HL-60 (cell line): ENCODE measurements at regions not wholly inside any gene's neighbourhood (a gene's known extent, or its start where the extent isn't known, plus 50 kb on each side); places are given as distances from the start of the nearest gene placed in this dataset.

Source experiments
- DNase-seq, 2 experiments: peaks; one replicate each; pipeline ENCODE4 v3.0.0-alpha.2; 2010 to 2020; ENCODE audit warnings: low read depth in 1 of 2, low spot score in 1 of 2
- H3K27ac ChIP-seq: fragments of 250-450 bp; sonication (Bioruptor Pico); replicated peaks from 2 replicates; pipeline ENCODE4 v1.5.1; 2020; ENCODE audit warnings: mild to moderate bottlenecking, moderate library complexity
- H3K27me3 ChIP-seq: fragments of 250-450 bp; sonication (Bioruptor Pico); 2 replicates; pipeline ENCODE4 v1.5.1; 2021; ENCODE audit warnings: mild to moderate bottlenecking, moderate library complexity; ENCODE audit not compliant: insufficient read depth, poor library complexity, severe bottlenecking
- H3K4me3 ChIP-seq: replicated peaks from 2 replicates; pipeline ENCODE4 v1.5.1; 2011; ENCODE audit warnings: mild to moderate bottlenecking, control low read depth, low read length; ENCODE audit not compliant: insufficient read depth
- GABPA ChIP-seq: IDR thresholded peaks from 2 replicates; pipeline ENCODE4 v1.6.1; 2012; ENCODE audit warnings: low read depth
- POLR2AphosphoS5 ChIP-seq: IDR thresholded peaks from 2 replicates; pipeline ENCODE4 v1.6.1; 2012; ENCODE audit warnings: low read depth
- SPI1 ChIP-seq: IDR thresholded peaks from 2 replicates; pipeline ENCODE4 v1.6.1; 2012; ENCODE audit warnings: low read depth, mild to moderate bottlenecking, borderline replicate concordance
- TF ChIP-seq, protein P1 (sequence below): IDR thresholded peaks from 2 replicates; pipeline ENCODE4 v1.6.1; 2012; ENCODE audit warnings: low read depth; ENCODE audit not compliant: insufficient replicate concordance
- TF ChIP-seq, protein P2 (sequence below): IDR thresholded peaks from one replicate; pipeline ENCODE4 v1.5.1; 2011; ENCODE audit warnings: low read length, control low read depth, inconsistent platforms; ENCODE audit not compliant: insufficient read depth

DNA sequence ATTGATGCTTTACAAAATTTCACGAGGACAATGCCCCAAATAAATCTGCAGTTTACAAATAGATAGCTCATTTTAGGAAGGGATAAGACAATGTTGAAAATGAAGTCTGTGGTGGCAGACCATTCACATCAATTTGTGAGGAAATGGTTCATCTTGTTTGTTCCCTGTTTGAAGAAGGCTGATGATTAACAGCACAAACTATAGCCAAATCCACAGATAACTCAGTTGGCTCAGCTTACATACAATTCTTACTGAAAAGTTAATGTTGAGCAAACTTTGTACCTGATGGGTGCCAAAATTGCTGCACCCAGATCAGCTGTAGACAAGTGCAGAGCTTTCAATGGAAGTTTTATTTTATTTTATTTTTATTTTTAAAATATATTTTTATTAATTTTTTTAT, 763.9 kb downstream of the DOK5 start:
- TF ChIP-seq, protein P1, sequence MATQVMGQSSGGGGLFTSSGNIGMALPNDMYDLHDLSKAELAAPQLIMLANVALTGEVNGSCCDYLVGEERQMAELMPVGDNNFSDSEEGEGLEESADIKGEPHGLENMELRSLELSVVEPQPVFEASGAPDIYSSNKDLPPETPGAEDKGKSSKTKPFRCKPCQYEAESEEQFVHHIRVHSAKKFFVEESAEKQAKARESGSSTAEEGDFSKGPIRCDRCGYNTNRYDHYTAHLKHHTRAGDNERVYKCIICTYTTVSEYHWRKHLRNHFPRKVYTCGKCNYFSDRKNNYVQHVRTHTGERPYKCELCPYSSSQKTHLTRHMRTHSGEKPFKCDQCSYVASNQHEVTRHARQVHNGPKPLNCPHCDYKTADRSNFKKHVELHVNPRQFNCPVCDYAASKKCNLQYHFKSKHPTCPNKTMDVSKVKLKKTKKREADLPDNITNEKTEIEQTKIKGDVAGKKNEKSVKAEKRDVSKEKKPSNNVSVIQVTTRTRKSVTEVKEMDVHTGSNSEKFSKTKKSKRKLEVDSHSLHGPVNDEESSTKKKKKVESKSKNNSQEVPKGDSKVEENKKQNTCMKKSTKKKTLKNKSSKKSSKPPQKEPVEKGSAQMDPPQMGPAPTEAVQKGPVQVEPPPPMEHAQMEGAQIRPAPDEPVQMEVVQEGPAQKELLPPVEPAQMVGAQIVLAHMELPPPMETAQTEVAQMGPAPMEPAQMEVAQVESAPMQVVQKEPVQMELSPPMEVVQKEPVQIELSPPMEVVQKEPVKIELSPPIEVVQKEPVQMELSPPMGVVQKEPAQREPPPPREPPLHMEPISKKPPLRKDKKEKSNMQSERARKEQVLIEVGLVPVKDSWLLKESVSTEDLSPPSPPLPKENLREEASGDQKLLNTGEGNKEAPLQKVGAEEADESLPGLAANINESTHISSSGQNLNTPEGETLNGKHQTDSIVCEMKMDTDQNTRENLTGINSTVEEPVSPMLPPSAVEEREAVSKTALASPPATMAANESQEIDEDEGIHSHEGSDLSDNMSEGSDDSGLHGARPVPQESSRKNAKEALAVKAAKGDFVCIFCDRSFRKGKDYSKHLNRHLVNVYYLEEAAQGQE, result no peak
- TF ChIP-seq GABPA (no peak), SPI1 (no peak), POLR2AphosphoS5 (no peak)
- TF ChIP-seq, protein P2, sequence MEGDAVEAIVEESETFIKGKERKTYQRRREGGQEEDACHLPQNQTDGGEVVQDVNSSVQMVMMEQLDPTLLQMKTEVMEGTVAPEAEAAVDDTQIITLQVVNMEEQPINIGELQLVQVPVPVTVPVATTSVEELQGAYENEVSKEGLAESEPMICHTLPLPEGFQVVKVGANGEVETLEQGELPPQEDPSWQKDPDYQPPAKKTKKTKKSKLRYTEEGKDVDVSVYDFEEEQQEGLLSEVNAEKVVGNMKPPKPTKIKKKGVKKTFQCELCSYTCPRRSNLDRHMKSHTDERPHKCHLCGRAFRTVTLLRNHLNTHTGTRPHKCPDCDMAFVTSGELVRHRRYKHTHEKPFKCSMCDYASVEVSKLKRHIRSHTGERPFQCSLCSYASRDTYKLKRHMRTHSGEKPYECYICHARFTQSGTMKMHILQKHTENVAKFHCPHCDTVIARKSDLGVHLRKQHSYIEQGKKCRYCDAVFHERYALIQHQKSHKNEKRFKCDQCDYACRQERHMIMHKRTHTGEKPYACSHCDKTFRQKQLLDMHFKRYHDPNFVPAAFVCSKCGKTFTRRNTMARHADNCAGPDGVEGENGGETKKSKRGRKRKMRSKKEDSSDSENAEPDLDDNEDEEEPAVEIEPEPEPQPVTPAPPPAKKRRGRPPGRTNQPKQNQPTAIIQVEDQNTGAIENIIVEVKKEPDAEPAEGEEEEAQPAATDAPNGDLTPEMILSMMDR, result no peak
- Histone ChIP-seq H3K27ac (no peak overlapping the region), H3K27me3 (no peaks in the 10 kb centered on the region), H3K4me3 (no peak overlapping the region)
- DNase-seq, result no peak

DNA sequence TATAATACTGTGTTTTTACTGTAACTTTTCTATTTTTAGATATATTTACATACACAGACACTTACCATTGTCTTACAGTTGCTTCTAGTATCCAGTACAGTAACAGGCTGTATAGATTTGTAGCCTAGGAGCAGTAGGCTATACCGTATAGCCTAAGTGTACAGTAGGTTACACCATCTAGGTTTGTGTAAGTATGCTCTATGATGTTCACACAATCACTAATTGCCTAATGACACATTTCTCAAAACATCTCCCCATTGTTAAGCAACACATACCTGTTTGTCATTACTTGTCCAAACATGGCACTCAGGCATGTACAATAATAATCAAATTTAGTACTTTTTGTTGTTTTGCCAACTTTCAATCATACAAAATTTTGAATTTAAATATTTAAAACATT, 757.3 kb downstream of the DOK5 start:
- DNase-seq, result no peak
- no peak for TF ChIP-seq SPI1
- TF ChIP-seq, protein P1, result no peak
- TF ChIP-seq GABPA, result no peak
- TF ChIP-seq POLR2AphosphoS5, result no peak
- TF ChIP-seq, protein P2, result no peak
- H3K4me3 ChIP-seq, result no peak overlapping the region
- H3K27ac ChIP-seq, result no peak overlapping the region
- no peaks in the 10 kb centered on the region for H3K27me3 ChIP-seq

DNA sequence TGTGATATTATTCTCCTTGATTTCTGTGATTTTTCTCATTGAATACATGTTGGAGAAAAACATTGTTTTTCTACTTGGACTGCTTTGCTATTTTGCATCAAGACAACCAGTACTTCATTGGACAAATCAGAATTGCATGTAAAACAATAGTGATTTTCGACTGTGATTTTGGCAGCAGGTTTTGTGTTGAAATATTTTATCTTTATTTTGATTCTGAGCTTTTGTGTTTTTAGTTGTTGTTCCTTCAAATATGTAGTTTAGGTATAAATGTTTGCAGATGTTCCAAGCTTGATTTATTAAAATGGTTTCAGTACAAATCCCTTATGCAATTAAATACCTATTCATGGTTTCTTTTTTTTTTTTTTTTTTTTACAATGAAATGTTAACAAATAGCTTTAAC, 754.1 kb downstream of the DOK5 start:
- no peak for TF ChIP-seq SPI1
- TF ChIP-seq, protein P2, result no peak
- no peak for TF ChIP-seq POLR2AphosphoS5
- TF ChIP-seq, protein P1, result no peak
- TF ChIP-seq GABPA, result no peak
- Histone ChIP-seq H3K4me3 (no peak overlapping the region), H3K27me3 (no peaks in the 10 kb centered on the region), H3K27ac (no peak overlapping the region)
- DNase-seq, result no peak
